DND-41 (cell line): ENCODE measurements at regions not wholly inside any gene's neighbourhood (a gene's known extent, or its start where the extent isn't known, plus 50 kb on each side); places are given as distances from the start of the nearest gene placed in this dataset.
A peak's percentile ranks its signal among the peaks of the same experiment; 100 is the strongest.
"Not testable (repeated sequence)": the region's sequence is repeated elsewhere in the genome, so short reads cannot be mapped to it uniquely, and the experiment has no call there.

Experiments used
- ATAC-seq: fragments of 200-7000 bp; cut with Tn5 transposase; 3 replicates; pipeline ENCODE4 v1.9.1; 2021; ENCODE audit warnings: low read depth; ENCODE audit not compliant: insufficient read depth
- DNase-seq: peaks from one replicate; pipeline ENCODE4 v3.0.0-alpha.2; 2020
- H2AFZ ChIP-seq: 2 replicates; pipeline ENCODE4 v1.6.0; 2012; ENCODE audit warnings: low read depth, low read length
- H3K27ac ChIP-seq: 2 replicates; pipeline ENCODE4 v1.5.1; 2012; ENCODE audit warnings: low read length, inconsistent platforms
- H3K27me3 ChIP-seq: fragments of 200-600 bp; sonication (generic); 2 replicates; pipeline ENCODE4 v1.6.0; 2012; ENCODE audit warnings: low read length, mild to moderate bottlenecking, inconsistent platforms; ENCODE audit not compliant: insufficient read depth, poor library complexity
- H3K36me3 ChIP-seq: 2 replicates; pipeline ENCODE4 v1.5.1; 2012; ENCODE audit warnings: low read length, inconsistent platforms; ENCODE audit not compliant: insufficient read depth
- H3K4me1 ChIP-seq: 2 replicates; pipeline ENCODE4 v1.5.1; 2012; ENCODE audit warnings: mild to moderate bottlenecking, low read length; ENCODE audit not compliant: insufficient read depth
- H3K4me2 ChIP-seq: 2 replicates; pipeline ENCODE4 v1.6.0; 2012; ENCODE audit warnings: mild to moderate bottlenecking, moderate library complexity, low read length, inconsistent platforms; ENCODE audit not compliant: insufficient read depth
- H3K4me3 ChIP-seq, 2 experiments: fragments of 200-600 bp in 1 of 2; shearing (Covaris generic) in 1 of 2; 2 replicates each; pipeline ENCODE4 v1.5.1; 2012 to 2016; ENCODE audit warnings: inconsistent platforms in 2 of 2, low read length in 2 of 2, mild to moderate bottlenecking in 2 of 2, low read depth in 1 of 2, moderate library complexity in 1 of 2
- H3K79me2 ChIP-seq: 2 replicates; pipeline ENCODE4 v1.6.0; 2012; ENCODE audit warnings: low read length, inconsistent platforms; ENCODE audit not compliant: insufficient read depth
- H3K9ac ChIP-seq: 2 replicates; pipeline ENCODE4 v1.6.0; 2012; ENCODE audit warnings: low read depth, mild to moderate bottlenecking, inconsistent platforms, low read length, moderate library complexity
- H3K9me3 ChIP-seq: 2 replicates; pipeline ENCODE4 v1.5.1; 2012; ENCODE audit warnings: low read length, moderate library complexity, mild to moderate bottlenecking, inconsistent platforms; ENCODE audit not compliant: insufficient read depth, severe bottlenecking
- H4K20me1 ChIP-seq: 2 replicates; pipeline ENCODE4 v1.6.0; 2012; ENCODE audit warnings: low read length; ENCODE audit not compliant: insufficient read depth
- EZH2 ChIP-seq: IDR thresholded peaks from 3 replicates; pipeline ENCODE4 v1.6.1; 2012; ENCODE audit warnings: borderline replicate concordance, low read depth, mild to moderate bottlenecking, moderate library complexity, low read length, inconsistent platforms; ENCODE audit not compliant: severe bottlenecking
- TF ChIP-seq, protein P1 (sequence below): IDR thresholded peaks from 2 replicates; pipeline ENCODE4 v1.5.1; 2012; ENCODE audit warnings: borderline replicate concordance, low read length, moderate library complexity, mild to moderate bottlenecking; ENCODE audit not compliant: poor library complexity, severe bottlenecking; ENCODE audit errors: extremely low read depth

DNA sequence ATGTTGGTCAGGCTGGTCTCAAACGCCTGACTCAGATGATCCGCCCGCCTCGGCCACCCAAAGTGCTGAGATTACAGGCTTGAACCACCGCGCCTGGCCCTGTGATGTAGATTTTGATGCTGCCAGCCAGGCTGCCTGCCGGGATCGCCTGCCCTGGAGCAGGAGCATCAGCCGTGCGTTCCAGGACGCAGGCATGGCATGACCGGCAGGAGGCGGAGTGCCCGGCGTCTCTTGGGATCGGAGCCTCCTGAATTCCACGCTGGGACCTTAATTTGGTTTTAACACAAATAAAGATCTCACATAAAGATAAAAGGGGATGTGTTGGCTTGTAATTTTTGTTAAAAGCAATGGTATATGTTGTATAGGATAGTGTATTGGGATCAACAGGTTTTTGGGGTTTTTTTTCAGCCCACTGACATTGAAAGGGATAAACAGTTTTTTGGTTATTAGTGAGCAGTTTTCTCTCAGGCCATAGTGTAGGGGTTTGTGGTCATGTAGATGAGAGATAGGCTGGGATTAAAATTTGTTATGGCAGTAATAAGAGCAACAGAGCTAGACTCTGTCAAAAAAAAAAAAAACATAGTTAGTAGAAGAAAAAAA lies 1406.4 kb downstream of the UQCRFS1 start:
- Histone ChIP-seq H3K4me3 (no peak overlapping the region), H3K36me3 (peaks cover 24% of the 10 kb centered on the region; the same call in 1 of the 2 replicates), H3K79me2 (no peaks in the 10 kb centered on the region; the same call in 1 of the 2 replicates), H3K27me3 (no peaks in the 10 kb centered on the region), H3K4me2 (no peak overlapping the region), H3K4me1 (no peaks in the 10 kb centered on the region), H3K9me3 (no peaks in the 10 kb centered on the region), H3K9ac (no peak overlapping the region), H3K27ac (no peak overlapping the region), H4K20me1 (no peaks in the 10 kb centered on the region; the same call in 1 of the 2 replicates), H2AFZ (no peak overlapping the region)
- DNase-seq (no peak), ATAC-seq (no peak)
- TF ChIP-seq, protein P1, sequence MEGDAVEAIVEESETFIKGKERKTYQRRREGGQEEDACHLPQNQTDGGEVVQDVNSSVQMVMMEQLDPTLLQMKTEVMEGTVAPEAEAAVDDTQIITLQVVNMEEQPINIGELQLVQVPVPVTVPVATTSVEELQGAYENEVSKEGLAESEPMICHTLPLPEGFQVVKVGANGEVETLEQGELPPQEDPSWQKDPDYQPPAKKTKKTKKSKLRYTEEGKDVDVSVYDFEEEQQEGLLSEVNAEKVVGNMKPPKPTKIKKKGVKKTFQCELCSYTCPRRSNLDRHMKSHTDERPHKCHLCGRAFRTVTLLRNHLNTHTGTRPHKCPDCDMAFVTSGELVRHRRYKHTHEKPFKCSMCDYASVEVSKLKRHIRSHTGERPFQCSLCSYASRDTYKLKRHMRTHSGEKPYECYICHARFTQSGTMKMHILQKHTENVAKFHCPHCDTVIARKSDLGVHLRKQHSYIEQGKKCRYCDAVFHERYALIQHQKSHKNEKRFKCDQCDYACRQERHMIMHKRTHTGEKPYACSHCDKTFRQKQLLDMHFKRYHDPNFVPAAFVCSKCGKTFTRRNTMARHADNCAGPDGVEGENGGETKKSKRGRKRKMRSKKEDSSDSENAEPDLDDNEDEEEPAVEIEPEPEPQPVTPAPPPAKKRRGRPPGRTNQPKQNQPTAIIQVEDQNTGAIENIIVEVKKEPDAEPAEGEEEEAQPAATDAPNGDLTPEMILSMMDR = no peak
- TF ChIP-seq EZH2 = no peak

DNA sequence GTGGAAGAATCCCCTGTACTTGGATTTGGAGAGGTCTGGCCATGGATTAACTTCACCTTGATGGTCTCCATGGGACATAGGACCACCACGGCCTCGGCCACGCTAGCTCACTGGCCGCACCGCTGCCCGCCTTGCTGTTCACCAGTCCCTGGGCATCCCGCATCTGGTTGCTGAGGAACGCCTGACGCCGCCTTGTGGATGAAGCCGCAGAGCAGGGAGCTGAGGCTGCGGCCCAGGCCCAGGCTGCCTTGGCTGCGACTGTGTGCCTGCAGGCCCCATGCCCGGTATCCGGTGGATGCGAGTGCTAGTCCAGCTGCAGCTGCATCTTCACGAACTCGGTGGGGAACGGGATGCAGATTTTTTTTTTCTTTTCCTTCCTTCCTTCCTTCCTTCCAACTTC lies 1407.1 kb downstream of the UQCRFS1 start:
- Histone ChIP-seq H3K9ac (no peak overlapping the region), H2AFZ (no peak overlapping the region), H3K27ac (no peak overlapping the region), H3K4me2 (no peak overlapping the region), H3K27me3 (no peaks in the 10 kb centered on the region), H3K79me2 (peaks cover 4% of the 10 kb centered on the region), H3K4me3 (no peak overlapping the region), H3K36me3 (peaks cover 24% of the 10 kb centered on the region; the same call in 1 of the 2 replicates), H3K9me3 (no peaks in the 10 kb centered on the region), H3K4me1 (no peaks in the 10 kb centered on the region), H4K20me1 (no peaks in the 10 kb centered on the region; the same call in 1 of the 2 replicates)
- TF ChIP-seq, protein P1 = no peak
- no peak for TF ChIP-seq EZH2
- DNase-seq = no peak
- no peak for ATAC-seq

DNA sequence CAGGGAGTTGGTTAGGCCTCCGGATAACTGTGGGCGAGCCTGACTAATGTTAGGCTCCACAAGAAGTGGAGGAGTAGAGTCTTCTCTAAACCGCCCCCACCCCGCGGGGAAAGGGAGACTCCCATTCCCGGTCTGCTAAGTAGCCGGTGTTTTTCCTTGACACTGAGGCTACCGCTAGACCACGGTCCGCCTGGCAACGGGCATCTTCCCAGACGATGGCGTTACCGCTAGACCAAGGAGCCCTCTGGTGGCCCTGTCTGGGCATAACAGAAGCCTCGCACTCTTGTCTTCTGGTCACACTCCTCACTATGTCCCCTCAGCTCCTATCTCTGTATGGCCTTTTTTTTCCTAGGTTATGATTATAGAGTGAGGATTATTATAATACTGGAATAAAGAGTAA lies 1410.7 kb downstream of the UQCRFS1 start:
- H3K27me3 ChIP-seq, H3K4me1 ChIP-seq, H3K27ac ChIP-seq, H3K4me3 ChIP-seq, DNase-seq, ATAC-seq, H3K9me3 ChIP-seq, H4K20me1 ChIP-seq, H3K9ac ChIP-seq, H2AFZ ChIP-seq, H3K4me2 ChIP-seq: not testable (repeated sequence)
- H3K79me2 ChIP-seq = peaks cover 17% of the 10 kb centered on the region
- H3K36me3 ChIP-seq = peaks cover 46% of the 10 kb centered on the region; the same call in 1 of the 2 replicates
- TF ChIP-seq, protein P1 = peak; percentile 39
